ENCODE measurements at regions not wholly inside any gene's neighbourhood (a gene's known extent, or its start where the extent isn't known, plus 50 kb on each side); places are given as distances from the start of the nearest gene placed in this dataset.

GRCh38 chr11:111123463-111124398 lies 121.8 kb upstream of the POU2AF2 start:
- Histone ChIP-seq H3K4me1 (no peaks in the 10 kb centered on the region), H3K36me3 (no peaks in the 10 kb centered on the region), H3K27ac (no peak overlapping the region), H3K9me3 (no peaks in the 10 kb centered on the region), H3K4me3 (no peak overlapping the region), H3K27me3 (no peaks in the 10 kb centered on the region)
- DNase-seq (ENCODE audit: low spot score), result no peak
- TF ChIP-seq CTCF (IDR thresholded peaks at IDR 0.05), result no peak

- H3K9me3 ChIP-seq, result no peaks in the 10 kb centered on the region
- H3K4me3 ChIP-seq, result no peak overlapping the region
- DNase-seq (ENCODE audit: low spot score), result no peak
- no peaks in the 10 kb centered on the region for H3K4me1 ChIP-seq
- H3K27ac ChIP-seq, result no peak overlapping the region
- H3K36me3 ChIP-seq, result no peaks in the 10 kb centered on the region
- no peak for TF ChIP-seq CTCF (IDR thresholded peaks at IDR 0.05)
- H3K27me3 ChIP-seq, result no peaks in the 10 kb centered on the region
Measured at GRCh38 chr11:111120696-111121302, 124.7 kb upstream of the POU2AF2 start.

GRCh38 chr11:111120161-111120560 lies 125.4 kb upstream of the POU2AF2 start:
- Histone ChIP-seq H3K27ac (no peak overlapping the region), H3K27me3 (no peaks in the 10 kb centered on the region), H3K9me3 (no peaks in the 10 kb centered on the region), H3K4me1 (no peaks in the 10 kb centered on the region), H3K4me3 (no peak overlapping the region), H3K36me3 (no peaks in the 10 kb centered on the region)
- TF ChIP-seq CTCF (IDR thresholded peaks at IDR 0.05), result no peak
- DNase-seq (ENCODE audit: low spot score), result no peak

GRCh38 chr11:111119751-111120150 lies 125.8 kb upstream of the POU2AF2 start:
- no peak for DNase-seq (ENCODE audit: low spot score)
- Histone ChIP-seq H3K4me1 (no peaks in the 10 kb centered on the region), H3K27ac (no peak overlapping the region), H3K4me3 (no peak overlapping the region), H3K9me3 (no peaks in the 10 kb centered on the region), H3K27me3 (no peaks in the 10 kb centered on the region), H3K36me3 (no peaks in the 10 kb centered on the region)
- no peak for TF ChIP-seq CTCF (IDR thresholded peaks at IDR 0.05)

GRCh38 chr11:111115890-111116289 lies 129.6 kb upstream of the POU2AF2 start:
- no peak for TF ChIP-seq CTCF (IDR thresholded peaks at IDR 0.05)
- H3K4me1 ChIP-seq, result no peaks in the 10 kb centered on the region
- no peak overlapping the region for H3K27ac ChIP-seq
- H3K9me3 ChIP-seq, result no peaks in the 10 kb centered on the region
- no peaks in the 10 kb centered on the region for H3K27me3 ChIP-seq
- H3K4me3 ChIP-seq, result no peak overlapping the region
- no peaks in the 10 kb centered on the region for H3K36me3 ChIP-seq
- DNase-seq (ENCODE audit: low spot score), result no peak

Data from right atrium auricular region (tissue), 2 donors.